ENCODE measurements at regions not wholly inside any gene's neighbourhood (a gene's known extent, or its start where the extent isn't known, plus 50 kb on each side); places are given as distances from the start of the nearest gene placed in this dataset.

DNA sequence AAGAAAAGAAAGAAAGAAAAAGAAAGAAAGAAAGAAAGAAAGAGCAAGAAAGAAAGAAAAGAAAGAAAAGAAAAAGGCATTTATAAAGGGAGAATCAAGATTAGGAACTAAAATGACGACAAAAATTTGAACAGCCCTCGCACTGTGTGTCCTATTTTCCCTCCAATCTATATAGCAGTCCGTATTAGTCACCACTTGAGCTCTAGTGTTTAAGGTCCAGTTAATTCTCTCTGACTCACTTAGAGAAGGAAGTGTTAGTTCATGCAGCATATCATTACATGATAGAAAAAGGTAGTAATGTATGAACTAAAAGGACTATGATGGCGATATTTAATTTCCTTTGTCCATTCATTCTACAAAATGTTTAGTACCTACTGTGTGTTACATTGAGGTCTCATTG, 122.7 kb downstream of the CBLL2 start:
- Histone ChIP-seq H3K18ac (ENCODE audit: insufficient read length, low read depth, low read length) (no peak overlapping the region), H3K4me2 (ENCODE audit: insufficient read depth, insufficient read length, low read length) (no peak overlapping the region), H2BK15ac (ENCODE audit: low read depth, low read length) (no peak overlapping the region), H3K14ac (ENCODE audit: insufficient read depth, low read length) (no peak overlapping the region), H4K20me1 (ENCODE audit: control insufficient read depth, insufficient read depth, insufficient read length) (no peaks in the 10 kb centered on the region), H3K9me3 (ENCODE audit: control insufficient read depth, low read depth, low read length) (no peaks in the 10 kb centered on the region), H3K4me1 (ENCODE audit: insufficient read depth, low read length) (no peaks in the 10 kb centered on the region), H3K23ac (ENCODE audit: insufficient read length, low read depth, low read length) (no peak overlapping the region), H2BK20ac (ENCODE audit: low read depth, low read length, poor library complexity, severe bottlenecking) (no peak overlapping the region), H3K9ac (ENCODE audit: extremely low read depth, insufficient read length, low read length) (no peak overlapping the region), H3T11ph (ENCODE audit: low read length) (no peak overlapping the region), H2BK120ac (ENCODE audit: low read depth, low read length, poor library complexity, severe bottlenecking) (no peak overlapping the region), H4K91ac (ENCODE audit: insufficient read length, low read depth, low read length) (no peak overlapping the region), H2BK12ac (ENCODE audit: insufficient read length, low read depth, low read length) (no peak overlapping the region), H4K5ac (ENCODE audit: insufficient read length, low read depth, low read length) (no peak overlapping the region), H3K23me2 (ENCODE audit: insufficient read length, low read depth, low read length, poor library complexity, severe bottlenecking) (no peaks in the 10 kb centered on the region), H2BK5ac (ENCODE audit: insufficient read length, low read length) (no peak overlapping the region), H4K8ac (replicated peaks; ENCODE audit: insufficient read length, low read depth, low read length) (no peak overlapping the region), H3K79me2 (ENCODE audit: insufficient read depth, low read length) (no peaks in the 10 kb centered on the region), H3K4ac (ENCODE audit: low read depth, low read length) (no peak overlapping the region), H3K56ac (ENCODE audit: insufficient read length, low read depth, low read length) (no peak overlapping the region), H3K27me3 (ENCODE audit: insufficient read depth, low read length) (no peaks in the 10 kb centered on the region), H2AK5ac (ENCODE audit: insufficient read length, low read length) (no peak overlapping the region), H3K79me1 (ENCODE audit: insufficient read depth, low read depth, low read length, poor library complexity, severe bottlenecking) (no peaks in the 10 kb centered on the region), H2AFZ (ENCODE audit: low read length) (no peak overlapping the region), H3K27ac (ENCODE audit: insufficient read length, low read depth, low read length) (no peak overlapping the region)
- no peak overlapping the region for H3K4me3 Mint-ChIP-seq
- H3K9me3 Mint-ChIP-seq: peaks cover 0 to 41% of the 10 kb centered on the region in 2 experiments; a peak in 4 of 5 replicates
- no peaks in the 10 kb centered on the region for H3K27me3 Mint-ChIP-seq (ENCODE audit: low read depth)
- no peaks in the 10 kb centered on the region for H3K4me1 Mint-ChIP-seq
- no peak for DNase-seq
- H3K36me3 Mint-ChIP-seq (ENCODE audit: insufficient read depth in 1 of 3, low read depth in 3 of 3): no peaks in the 10 kb centered on the region
- WGBS (ENCODE audit: extremely low coverage, insufficient read length, low lambda C conversion rate): no CpG with 5 or more reads among the region's 4 CpGs
- TF ChIP-seq CTCF (conservative IDR thresholded peaks at IDR 0.05): no peak
- H3K27ac Mint-ChIP-seq: no peak overlapping the region
